ENCODE measurements at regions not wholly inside any gene's neighbourhood (a gene's known extent, or its start where the extent isn't known, plus 50 kb on each side); places are given as distances from the start of the nearest gene placed in this dataset.

DNA sequence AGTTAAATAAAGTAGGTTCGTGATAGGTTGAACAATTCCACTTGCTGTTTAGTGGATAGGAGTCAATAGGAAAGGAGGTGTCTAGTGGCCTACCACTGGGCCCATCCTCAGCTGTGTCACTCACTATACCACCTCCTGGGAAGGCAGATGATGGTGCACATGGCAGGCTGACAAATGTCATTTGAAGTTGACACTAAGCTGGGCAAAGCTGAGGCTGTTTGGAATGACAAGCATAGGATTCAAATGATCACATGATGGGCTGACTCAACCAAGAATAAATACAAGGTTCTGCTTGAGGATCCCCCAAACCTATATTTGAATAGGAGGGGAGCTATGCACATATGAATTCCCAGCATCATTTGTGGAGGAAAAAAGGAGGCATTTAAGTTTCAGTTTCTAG is 489.8 kb downstream of the RPS24 start:
- no peak for DNase-seq (ENCODE audit: low read depth in 4 of 4, low spot score in 3 of 4)

DNA sequence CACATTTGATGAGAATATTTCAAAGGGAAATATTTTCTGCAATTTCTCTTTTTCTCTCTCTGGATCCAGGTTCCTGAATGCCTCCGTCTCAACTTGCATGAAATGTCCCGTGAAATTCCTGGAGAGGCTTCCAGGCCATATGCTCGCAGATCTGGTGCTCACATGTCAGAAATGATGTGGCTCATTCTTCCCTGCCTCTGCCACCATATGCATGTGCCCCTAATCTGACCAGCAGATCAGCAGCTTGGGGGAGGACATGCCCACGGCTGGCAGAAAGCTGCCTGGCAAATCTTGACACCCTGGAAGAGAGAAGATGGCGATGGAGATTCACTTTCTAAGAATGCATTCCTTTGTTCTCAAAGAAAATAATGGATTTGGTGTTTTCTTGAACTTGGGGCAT is 490.7 kb downstream of the RPS24 start:
- DNase-seq (ENCODE audit: low read depth in 4 of 4, low spot score in 3 of 4), result no peak

DNA sequence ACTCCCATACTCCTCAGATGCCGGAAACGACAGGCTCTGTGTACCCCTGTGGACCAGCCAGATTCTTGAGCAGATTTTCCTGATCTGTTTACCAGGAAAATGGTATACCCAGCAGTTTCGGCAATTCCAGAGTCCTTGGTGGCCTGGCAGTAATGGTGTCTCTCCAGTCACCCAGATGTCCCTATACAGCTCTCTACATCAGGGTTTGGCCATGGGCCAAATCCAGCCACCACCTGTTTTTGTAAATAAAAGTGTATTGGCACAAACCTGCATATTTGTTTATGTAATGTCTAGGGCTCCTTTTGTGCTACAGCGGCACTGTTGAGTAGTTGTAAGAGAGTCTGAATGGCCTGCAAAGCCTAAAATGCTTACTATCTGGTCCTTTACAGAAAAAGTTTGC is 491.3 kb downstream of the RPS24 start:
- DNase-seq (ENCODE audit: low read depth in 4 of 4, low spot score in 3 of 4), result no peak

DNA sequence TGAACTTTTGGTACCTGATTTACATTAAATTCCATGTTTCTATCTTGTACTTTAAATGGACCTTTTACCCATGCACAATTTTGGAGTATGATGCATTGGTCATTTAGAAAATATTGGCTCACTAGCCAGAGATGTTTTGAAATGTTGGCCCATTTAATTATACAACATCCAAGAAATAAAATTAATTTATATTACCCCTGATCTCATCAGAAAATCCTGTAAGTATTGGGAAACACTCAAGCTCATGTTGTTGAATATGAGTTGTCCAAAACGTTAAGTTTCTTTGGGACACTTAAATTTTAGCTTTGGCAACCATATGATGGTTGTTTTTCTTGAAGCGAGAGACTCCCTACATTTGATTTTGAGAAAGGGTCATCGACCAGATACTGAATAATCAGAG is 492.7 kb downstream of the RPS24 start:
- DNase-seq (ENCODE audit: low read depth in 4 of 4, low spot score in 3 of 4), result no peak

DNA sequence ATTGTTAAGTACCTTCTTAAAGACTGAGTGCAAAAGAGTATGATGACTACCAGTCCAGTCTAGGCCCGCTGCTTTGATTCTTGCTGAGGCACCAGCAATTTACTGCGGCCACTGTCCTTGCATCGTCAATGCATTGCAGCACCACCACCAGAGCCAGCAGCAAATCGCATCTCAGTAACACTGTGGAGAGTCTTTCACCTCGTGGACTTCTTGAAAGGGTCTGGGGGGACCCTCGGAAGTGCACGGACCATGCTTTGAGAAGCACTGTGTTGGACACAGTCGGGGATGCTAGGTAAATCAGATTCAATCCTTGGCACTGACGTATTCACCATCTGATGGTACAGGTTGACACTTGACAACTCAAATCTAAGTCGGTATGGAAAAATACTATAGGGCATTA is 493.6 kb downstream of the RPS24 start:
- DNase-seq (ENCODE audit: low read depth in 4 of 4, low spot score in 3 of 4), result no peak

DNA sequence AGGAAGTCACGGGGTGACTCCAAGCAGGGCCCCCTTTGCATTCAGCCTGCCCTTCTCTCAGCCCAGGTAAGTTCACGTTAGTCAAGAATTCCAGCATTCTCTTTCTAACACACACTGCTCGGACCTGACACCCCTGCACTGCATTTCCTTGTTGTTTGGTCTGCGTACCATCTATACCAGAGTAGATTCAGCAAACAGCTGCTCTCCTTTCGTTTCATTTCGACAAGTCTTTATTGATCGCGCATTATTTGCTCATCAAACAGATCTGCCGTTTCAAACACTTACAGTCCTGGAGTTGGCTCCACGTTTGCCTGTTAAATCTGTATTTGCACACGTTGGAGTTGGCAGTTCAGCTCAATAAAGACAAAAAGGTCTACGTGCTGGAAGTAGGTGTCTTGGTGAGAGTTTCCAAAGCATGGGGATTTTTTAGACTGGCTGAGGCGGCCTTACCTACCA is 495.1 kb downstream of the RPS24 start:
- no peak for DNase-seq (ENCODE audit: low read depth in 4 of 4, low spot score in 3 of 4)

DNA sequence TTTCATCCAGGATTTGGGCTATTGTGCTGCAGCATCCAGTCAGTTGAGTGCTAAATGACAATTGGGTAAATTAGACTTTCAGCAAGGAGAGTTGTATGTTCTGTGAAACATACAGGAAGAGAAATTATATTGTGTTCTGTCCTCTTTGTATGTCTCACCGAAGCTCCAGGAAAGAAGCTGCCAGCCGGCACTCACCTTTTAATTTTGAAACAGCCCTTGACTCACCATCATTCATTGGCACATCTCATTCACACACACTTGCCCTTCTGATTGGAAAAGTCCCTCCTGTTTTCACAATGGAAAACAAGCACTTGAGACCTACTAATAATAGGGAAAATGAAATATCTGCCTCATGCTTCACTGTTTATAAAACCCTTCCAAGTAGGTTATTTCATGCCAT is 495.6 kb downstream of the RPS24 start:
- no peak for DNase-seq (ENCODE audit: low read depth in 4 of 4, low spot score in 3 of 4)

DNA sequence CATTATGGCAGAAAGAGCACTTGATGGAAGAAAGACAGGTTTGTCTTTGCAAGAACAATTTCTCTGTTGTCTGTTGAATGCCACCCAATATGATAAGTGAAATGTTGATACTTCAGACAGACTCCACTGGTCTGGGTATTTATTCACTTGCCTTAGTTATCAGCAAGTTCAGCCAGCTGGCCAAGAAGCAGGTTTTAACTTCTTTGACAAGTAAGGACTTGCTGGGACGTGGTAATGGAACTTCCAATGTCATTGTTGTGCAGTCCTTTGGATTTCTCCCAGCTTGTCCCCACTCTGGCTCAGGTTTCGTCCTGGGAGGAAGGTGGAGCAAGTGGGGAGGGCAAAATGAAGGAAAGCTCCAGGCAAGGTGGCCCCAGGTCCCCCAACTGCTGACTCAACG is 497.4 kb downstream of the RPS24 start:
- no peak for DNase-seq (ENCODE audit: low read depth in 4 of 4, low spot score in 3 of 4)

DNA sequence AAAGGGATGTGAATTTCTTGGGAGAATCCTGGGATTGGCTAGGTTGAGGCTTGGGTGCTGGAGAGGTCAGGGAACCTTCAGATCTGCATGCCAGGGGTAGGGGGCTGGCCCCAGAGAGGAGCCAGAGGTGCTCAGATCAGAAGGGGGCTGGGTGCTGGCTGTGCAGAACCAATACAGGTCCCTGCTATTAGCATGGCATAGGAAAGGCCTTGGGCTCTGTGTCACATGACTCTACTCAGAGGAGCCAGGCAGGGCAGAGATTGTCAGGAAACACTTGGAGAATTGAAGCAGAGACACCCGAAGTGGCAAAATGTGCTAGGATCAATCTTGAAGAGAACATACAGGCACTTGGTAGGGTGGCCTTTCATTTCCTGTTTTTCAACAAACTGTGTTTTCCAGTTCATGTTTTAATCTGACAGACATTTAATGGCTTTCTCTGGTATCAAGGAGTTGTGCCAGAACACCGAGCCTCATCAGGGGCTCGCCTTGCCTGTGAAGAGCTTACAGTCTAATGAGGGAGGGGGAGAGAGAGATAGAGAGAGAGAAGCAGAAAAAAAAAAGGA is 498.9 kb downstream of the RPS24 start:
- no peak for DNase-seq (ENCODE audit: low read depth in 4 of 4, low spot score in 3 of 4)

DNA sequence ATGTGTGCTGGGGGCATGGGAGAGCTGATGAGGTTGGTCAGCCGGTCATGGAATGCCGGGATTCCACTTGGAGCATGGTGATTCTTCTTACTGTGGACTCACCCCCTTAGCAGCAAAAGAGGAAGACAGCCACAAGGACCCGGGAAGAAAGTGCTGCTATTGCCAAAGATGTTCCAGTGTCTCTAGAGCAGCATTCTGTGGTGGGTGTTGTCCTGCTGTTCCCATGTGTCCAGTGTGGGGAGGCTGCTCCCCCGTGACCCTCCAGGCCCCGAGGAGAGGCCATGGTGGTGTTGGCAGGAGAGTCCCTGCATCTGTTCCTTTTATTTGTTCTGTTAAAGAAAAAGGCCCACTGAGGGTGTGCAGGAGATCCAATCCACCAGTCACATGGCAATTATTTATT is 499.4 kb downstream of the RPS24 start:
- DNase-seq (ENCODE audit: low read depth in 4 of 4, low spot score in 3 of 4), result no peak

DNA sequence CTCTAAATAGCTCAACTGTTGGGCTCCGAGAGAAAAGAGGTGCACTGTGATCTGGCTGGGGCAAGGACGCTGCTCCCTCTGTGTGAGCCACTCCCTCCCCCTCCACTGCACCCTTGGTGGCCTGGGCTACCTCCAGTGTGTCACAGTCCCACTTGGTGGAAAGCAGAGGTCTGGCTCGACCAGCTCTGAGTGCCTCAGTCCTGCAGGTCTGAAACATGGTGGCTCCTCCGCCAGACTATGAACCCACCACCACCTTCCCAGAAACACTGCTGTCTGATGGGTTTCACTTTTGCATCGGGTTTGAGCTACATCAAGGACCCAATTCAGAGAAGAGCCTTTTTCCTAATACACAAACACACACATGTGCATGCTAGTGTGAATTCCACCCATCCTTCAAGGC is 500.1 kb downstream of the RPS24 start:
- no peak for DNase-seq (ENCODE audit: low read depth in 4 of 4, low spot score in 3 of 4)

DNA sequence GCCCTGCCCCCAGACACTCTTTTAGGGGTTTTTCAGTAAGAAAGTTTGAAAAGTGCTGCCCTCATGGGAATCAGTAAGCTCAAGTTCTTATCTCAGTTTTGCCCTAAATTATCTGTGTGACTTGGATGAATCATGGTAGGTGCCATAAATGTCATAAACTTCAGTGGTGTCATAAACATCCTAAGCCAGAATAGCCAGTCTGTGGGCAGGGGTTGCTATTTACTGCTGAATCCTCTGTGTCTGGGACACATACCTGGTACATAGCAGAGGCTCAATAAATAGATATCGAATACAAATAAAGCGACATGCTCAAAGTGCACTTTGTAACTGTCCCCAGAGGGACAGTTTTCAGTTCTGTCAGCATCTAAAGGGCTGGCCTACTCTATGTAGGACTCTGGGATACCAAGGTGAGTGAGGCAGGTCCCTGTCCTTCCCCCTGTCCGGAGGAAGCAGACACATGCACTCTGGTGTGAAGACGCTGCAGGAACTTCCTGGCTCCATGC is 502.1 kb downstream of the RPS24 start:
- no peak for DNase-seq (ENCODE audit: low read depth in 4 of 4, low spot score in 3 of 4)

DNA sequence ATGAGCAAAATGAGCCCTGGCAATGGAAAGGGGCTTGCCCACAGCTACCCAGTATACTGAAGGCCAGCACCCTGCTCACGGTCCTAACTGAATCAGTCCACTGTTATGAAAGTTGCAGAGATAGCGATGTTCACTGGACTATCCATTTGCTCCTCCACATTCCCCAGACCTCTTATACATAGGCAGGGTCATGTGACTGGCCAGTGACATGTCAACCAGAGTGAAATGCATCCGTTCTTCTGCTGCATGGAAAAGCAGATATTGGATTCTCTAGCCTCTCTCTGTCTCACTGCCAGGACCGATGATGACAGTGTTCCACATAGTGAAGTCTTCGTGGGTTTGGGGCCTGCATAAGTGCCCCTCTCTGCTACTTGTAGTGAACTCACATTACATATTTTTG is 503.4 kb downstream of the RPS24 start:
- no peak for DNase-seq (ENCODE audit: low read depth in 4 of 4, low spot score in 3 of 4)

DNA sequence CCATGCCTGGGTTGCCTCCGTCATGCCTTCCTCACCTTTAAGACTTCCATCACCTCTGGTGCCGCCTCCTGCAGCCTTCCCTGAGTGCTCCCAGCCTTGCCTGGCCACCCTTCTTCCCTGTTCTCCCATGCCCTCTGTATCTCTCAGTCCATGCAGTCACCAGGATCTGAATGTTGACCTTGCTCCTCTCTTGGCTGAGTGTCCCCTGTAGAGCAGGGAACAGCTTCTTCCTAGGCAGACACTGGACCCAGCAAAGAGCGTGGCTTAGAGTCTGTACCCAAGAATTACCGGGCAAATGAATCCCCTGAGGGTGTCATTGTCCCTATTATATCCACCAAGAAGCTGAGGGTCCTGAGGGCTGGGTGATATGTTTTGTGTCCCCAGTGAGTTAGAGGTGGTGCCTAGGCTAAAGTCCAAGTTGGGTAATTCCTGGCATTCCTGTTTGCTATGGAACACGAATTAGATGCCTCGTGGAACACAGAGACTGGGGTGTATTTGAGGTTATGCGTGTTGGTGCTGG is 505.6 kb downstream of the RPS24 start:
- no peak for DNase-seq (ENCODE audit: low read depth in 4 of 4, low spot score in 3 of 4)

DNA sequence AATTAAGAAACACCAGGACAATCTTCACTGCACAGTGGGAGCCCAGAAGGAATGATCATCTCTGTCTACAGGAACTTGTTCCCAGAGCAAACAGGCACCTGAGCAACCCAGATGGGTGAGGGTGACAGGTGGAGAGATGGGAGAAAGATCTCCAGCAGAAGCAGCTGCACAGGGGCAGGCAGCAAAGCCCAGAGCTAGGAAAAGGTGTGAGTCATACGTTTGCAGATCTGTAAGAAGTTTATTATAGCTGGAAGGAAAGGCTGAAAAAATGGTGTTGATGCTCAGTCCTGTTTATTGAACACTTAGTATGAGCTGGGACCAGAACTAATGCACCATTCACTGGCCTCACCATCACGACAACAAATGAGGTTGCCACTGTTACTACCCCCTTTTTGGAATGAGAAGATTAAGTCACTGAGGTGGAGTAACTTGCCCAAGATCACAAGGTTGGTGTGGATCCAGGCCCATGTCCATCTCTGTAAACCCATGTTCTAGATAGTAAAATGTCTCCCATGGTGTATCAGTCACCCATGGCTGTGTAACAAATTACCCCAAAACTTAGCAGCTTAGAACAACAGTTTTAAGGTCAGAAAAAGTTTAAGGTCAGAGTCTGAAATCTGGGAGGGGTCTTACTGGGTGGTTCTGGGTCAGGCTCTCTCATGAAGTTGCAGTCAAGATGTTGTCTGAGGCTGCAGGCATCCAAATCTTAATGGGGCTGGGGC is 506.9 kb downstream of the RPS24 start:
- no peak for DNase-seq (ENCODE audit: low read depth in 4 of 4, low spot score in 3 of 4)

DNA sequence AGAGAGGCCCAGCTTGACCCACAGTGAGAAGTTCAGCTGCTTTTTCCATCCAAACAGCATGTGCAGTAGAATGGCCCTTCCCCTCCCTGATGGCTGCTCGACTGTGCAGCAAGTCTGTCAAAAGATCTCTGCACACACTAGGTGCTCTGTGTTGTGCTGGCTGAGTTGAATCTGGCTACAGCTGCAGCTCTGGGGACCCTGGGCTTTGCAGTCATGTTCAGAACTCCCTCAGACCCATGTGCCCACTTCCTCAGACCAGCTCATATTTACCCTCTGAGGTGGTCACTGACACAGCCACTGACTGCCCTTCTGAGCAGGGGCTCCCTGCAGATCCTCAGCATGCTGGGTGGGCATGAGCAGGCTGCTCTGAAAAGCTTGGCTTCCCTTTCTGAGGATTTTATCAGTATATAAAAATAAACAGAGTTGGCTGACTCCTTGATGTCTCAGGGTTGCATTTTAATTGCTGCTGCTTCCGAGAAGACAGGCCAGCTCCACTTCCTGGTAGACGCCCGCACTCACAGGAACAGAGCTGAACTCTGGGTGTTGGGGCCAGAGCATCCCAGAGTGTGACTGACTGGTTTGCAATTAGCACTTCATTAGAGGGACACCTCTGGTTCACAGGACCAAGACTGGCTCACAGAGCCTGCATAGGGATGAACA is 507.9 kb downstream of the RPS24 start:
- no peak for DNase-seq (ENCODE audit: low read depth in 4 of 4, low spot score in 3 of 4)

DNA sequence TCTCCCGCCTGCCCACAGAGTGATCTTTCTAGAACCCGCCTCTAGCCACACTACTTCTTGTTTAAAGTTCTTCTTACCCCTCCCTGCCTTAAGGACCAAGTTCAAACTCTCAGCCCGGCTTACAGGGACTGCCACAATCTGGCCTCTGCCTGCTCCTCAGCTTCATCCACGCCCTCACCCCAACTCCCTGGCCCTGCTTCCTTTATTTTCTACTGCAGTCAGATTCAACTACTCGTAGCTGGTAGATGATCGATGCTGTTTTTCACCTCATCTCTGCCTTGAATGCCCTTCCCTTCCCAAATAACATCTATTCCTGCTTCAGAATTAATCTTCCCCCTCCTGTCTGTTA is 508.5 kb downstream of the RPS24 start:
- no peak for DNase-seq (ENCODE audit: low read depth in 4 of 4, low spot score in 3 of 4)

DNA sequence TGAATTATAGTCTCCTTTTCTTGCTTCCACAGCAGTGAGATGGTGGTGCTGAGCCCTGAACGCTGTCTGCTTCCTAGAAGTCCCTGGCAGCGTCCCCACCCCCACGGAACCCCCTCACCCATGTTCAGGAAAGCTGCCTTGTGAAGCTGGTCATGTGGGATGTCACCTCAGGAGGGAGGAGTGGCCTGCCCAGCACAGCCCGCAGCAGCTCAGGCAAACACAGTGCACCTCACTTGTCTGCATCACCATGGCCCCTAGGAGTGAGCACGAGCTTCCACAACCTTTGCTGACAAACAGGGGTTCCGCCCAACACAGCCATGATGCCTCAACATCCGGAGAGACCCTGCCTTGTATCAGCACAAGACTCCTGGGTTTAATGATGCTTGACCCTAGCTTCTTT is 508.9 kb downstream of the RPS24 start:
- DNase-seq (ENCODE audit: low read depth in 4 of 4, low spot score in 3 of 4), result no peak

DNA sequence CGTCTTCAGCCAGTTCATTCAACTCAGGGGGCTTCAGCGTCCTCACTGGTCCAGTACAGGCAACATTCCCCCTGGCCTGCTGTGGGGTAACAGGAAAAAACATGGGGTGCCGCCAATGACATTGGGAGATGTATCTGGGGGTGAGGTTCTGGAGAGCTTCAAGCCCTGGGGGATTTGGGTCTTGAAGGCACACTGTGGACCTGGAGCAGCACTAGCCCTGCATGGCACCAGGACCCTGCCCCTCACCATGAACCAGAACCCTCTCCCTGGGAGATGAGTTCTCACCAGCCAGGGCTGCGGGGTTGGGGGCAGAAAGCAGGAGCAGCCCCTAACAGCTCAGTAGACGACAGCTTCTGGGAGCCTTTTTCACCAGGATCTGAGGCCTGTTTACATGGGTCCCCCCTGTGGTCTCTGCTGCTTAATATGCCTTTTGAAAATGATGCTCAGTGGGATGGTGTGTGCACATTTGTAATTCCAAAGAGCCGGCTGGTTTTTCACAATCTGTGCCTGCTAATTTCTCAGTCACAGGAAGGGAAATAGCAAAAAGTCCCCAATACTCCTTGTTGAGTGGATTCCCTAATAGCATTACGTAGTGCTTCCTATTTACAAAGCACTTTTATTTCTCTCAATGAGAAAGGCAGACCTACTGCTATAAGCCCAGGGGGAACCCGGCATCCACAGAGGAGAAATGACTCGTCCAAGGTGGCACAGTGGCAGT is 509.5 kb downstream of the RPS24 start:
- DNase-seq (ENCODE audit: low read depth in 4 of 4, low spot score in 3 of 4), result no peak

DNA sequence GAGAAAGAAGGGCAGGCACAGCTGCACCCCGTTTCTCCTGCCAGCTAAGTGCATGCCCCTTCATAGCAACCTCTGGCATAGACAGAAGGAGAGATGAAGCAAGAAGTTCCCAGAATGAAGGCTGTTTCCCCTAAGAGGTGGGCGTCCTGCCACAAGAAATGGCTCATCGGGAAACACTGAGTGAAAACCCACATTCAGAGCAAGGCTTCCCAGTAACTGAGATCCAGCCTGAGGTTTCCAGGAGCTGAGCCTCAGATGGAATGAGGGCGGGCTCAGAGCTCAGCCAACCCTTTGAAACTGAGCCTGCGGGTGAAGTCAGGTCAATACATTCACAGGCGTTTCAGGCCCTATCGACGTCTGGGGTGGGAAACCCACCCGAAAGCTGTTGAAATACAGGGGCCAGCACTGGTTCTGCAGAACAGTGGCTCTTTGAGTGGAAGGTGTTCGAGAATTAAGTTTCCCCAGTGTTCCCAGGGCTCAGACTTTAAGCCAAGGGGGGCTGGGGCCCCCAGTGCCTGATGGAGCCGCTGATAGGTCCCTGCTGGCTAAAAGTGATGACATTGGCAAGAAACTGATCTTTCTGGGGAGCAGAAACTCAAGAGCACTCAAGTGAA is 510.2 kb downstream of the RPS24 start:
- no peak for DNase-seq (ENCODE audit: low read depth in 4 of 4, low spot score in 3 of 4)

Data from left renal pelvis (tissue), 4 donors.